ENCODE measurements at regions not wholly inside any gene's neighbourhood (a gene's known extent, or its start where the extent isn't known, plus 50 kb on each side); places are given as distances from the start of the nearest gene placed in this dataset.

DNA sequence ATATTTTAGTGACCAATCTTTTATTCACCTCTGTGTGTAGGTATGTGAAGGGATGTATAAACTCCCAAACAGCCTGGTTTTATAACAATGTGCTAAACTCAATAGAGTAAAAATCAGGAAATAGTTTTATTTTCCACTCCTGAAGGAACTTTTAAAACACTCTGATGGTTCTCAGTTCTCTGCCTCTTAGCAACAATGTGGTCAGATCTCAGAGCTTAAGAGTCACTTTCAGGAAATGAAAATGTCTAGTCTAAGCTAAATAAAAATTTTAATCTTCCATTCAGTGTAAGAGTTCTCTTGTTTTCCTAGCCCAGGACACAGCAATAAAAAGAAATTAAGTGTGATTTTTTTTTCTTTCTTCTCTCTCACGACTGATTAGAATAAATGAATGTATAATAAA is 718.0 kb downstream of the C12orf50 start:
- DNase-seq: no peak

DNA sequence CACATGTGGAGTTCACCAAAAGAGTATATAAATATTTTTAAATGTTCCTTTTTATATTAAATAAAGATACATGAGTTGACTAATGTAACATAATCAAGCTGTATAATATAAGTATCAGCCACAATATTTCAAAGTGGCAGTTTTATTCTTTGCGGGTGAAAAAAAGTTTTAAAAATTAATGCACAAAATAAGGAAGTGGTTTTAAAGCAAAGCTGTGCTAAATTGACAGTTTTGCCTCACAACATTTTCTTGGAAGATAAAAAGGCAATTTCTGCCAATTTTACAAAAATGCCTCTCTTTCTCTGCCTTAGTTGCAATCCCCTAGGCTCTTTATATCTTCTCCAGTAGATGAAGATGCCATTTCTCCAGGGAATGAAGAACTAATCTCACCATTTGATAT is 719.1 kb downstream of the C12orf50 start:
- DNase-seq: no peak

DNA sequence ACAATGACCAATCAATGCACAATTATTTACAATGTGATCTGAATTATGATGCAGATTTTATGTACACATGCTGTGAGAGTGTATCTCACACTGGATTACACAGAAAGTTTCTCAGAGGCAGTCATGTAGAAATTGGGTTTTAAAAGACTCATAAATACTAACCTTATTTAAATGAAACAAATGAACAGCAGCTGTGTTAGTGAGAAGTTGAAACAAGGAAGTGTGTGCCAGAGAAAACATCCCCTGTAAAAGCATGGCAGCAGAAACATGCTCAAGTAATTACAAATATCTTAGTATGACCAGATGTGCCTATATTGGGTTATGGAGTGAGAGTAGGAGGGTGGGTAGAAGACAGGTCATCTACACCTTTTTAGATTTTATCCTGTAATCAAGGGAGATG is 723.7 kb downstream of the C12orf50 start:
- DNase-seq: no peak

DNA sequence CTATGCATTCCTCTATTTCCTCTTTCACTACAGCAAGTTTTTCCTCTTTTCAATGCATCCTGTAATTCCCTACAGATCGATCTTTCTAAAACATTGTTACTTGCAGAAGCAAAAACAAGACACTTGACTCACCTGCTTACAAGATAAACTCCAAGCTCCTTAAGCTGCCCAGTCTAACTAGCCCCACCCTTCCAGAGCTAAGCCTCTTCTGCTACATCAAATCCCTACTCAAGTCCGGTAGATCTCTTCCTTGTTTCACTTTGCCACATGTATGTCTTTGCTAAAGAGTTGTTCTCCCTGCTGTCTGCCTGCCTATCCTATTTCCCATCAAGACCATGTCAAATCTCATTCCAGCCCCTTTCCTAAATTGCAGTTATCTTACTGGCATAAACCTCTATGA is 724.8 kb downstream of the C12orf50 start:
- no peak for DNase-seq

DNA sequence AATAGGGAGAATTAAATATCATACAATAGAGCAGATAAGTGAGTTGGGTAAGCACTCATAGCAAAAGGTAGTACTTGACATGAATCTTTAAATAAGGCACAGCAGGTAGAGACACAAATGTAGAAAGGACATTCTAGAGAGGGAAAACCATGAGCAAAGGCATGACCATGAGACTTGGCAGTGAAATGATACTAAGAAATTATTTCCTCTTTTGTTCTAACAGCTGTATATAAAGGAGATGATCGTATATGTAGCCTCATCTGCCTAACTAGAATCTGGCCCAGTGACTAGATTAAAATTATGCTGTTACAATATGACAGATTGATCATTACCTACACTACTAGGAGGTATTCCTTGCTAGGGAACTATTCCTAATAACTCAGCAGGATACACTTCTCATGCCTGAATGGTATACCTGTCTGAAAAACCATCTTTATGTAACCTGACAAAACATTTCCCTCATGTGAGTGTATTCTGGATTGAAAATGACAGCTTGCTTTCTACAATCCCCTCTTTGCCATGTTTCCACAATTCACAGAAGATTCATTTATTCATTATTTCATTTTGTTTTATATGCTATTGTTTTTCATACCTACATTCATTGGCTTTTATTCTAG is 725.7 kb downstream of the C12orf50 start:
- DNase-seq: no peak

DNA sequence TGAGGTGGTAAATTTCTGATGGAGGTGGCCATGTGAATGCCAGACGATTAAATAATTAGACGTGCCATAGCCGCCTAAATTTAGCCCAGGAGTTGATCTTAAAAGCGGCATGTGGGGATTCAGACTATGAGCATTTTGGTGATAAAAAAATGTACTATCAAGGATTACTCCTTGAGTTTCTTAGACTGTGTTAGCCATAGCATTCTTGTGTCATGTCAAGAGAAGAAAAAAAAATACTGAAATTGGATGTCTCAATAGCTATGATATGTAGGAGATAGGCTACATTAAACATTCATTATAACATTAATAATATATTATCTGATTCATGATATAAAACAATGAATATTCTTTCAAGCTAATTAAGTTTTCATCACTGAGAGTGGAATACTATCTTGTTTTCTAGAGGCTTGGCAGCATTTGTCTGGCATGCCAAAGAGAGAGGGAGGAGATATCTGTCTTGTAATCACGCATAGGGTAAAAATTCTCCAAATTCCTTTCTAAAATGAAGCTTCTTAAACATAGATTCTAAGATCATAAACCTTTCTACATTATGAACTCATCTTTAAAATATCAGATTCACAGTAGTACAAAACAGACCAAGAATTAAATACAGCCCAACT is 727.0 kb downstream of the C12orf50 start:
- DNase-seq: no peak

DNA sequence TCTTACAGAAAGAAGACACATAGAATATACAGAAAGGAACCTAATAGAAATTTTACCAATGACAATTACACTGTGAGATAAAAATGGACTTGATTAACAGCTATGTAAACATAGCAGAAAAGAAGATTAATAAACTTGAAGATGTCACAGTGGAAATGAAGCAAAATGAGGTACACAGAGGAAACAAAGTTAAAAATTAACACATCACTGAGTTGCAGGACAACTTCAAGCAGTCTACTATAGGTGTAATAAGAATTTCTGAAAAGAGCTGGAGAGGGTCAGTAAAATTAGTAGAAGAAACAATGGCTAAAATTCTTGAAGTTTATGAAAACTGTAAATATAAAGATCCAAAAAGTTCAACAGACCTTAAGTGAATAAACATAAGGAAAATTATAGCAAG is 738.7 kb downstream of the C12orf50 start:
- DNase-seq: no peak

DNA sequence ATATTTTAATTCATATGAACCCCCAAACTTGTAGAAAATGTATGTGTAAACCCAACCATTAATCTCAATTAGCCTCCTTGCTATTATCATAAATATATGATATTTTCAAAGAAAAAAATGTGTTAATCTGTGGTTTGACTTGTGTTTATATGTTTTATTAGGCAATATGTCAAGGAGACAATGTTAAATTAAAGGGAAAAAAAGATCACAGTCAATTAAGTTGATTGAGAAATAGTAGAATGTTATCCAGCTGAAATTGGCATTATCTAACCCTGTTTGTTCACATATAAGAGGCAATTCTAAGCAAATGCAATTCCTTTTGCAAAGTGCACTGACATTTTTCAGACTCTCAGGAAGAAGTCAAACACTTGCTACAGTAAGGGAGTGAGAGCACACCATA is 745.3 kb downstream of the C12orf50 start:
- DNase-seq: no peak

DNA sequence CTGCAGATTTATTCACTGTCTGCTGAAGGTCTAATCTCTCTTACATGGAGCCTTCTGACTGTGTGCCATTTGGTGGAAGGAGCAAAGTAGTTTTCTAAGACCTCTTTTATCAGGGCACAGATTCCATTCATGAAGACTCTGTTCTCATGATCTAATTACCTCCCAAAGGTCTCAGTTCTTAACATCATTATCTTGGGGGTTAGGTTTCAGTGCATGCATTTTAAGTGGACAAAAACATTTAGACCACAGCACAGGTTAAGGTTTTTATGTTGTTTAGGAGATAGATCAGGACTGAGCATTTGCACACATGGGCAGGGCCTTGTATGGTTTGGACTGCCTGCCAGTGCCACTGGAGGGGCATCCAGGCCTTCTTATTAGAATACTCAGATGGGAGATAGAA is 746.1 kb downstream of the C12orf50 start:
- no peak for DNase-seq

DNA sequence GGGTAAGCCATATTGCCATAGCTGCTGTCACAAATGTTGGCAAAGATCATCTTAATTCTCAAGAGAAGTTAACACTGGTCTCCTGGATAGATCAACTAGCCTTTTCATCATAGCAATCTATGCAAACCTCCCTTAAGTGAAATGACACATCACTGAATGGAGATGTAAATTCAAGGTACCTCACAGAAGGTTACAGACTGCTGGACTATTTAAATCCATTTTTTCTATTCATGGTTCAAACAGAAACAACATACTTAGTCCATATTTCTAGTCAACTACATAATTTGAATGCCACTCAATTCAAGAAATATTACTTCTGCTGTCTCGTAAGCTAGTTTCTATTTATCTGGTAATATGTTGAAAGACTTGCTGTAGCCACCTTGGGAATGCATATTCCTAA is 748.3 kb downstream of the C12orf50 start:
- no peak for DNase-seq

DNA sequence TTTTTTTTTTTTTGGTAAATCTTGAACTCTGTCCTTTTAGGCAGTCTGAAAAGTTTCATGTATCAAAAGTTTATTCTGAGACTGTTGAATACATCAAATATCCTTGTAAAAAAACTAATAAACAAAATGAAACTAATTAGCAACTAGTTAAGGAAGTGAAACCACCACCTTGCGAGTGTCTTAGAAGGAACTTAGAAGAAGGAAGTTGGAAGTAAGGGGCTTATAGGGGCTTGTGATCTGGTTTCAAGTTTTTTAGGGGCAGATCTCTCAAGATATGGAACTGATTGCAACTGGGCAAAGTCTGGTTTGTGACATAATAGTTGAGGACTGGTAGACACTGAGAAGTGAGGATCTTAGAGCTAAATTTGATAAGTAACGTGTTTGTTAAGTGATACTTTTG is 748.8 kb downstream of the C12orf50 start:
- DNase-seq: no peak

DNA sequence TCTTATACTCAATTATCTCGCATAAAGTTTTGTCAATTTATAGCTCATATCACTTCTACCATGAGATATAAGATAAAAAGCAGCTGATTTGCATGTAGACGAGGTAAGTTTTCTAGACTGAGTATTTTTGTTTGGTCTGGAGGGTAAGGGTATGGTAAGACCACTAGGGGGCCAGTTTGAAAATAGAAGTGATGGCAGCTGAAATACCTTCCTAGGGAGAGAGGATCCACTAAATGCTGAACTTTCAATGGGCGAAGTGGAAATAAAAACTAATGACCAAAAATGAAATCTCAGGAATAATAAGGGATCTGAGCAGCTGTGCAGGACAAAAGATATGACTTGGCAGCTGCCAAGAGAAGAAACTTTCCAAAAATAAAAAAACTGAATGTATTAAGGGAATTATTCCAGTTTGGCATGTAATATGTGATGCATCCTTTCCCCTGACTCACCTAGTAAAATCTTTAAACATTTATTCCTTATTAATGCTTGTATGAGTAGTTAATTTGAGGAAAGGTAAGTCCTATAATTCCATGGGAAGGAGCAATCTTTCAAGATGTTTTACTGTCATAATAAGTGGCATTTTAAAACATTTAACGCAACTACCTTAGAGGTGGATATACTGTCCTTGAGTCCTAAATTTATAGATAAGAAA is 754.5 kb downstream of the C12orf50 start:
- peak; percentile 36 for DNase-seq

DNA sequence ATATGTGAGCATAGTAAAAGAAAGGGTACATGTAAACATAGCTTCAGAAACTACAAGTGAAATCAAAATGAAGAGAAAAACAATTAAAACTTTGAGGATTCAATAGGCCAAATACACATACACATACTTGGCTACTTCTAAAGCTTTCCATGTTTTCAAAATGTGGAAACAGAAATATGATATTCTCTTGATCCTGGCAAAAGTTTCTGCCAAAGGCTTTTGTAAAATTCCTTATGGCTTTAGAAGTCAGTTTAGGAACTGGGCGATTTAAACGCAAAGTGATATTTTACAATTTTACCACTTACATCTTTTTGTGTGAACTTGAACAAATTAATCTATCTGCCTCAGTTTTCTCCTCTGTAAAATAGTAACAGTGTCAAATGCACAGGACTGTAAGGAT is 756.4 kb downstream of the C12orf50 start:
- no peak for DNase-seq

DNA sequence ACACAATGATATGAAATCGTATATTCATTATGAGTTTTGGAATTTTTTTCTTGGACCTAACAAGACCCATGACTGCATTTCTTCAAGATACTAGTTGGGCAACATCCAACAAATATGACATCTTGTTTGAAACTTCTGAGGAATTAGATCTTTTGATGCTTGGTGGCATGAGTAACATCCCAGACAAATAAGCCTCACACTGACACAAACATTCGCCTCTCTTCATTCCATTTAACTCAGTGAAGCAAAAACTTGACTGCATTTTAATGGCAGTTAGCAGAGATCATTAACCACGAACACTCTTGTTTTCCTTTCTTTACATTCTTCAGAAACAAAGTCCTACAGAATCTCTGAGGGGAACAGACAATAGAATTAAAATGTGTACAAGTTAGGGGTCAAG is 758.3 kb downstream of the C12orf50 start:
- DNase-seq: no peak

DNA sequence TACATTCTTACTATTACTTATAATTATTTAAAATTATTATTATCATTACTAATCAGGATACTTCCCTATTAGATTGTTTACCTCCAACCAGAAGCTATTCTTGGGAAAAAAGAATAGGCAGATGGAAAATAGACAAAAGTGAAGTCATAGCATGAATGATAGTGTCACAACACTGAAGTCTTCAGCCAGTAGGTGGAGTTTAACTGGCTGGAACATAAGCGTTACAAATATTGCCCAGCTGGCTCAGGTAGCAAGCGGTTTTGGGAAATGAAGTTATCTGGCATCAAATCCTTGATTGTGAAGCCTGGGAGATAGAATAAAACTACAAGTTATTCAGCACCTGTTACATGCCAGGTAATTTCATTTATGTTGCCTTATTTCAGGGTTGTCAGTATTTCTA is 762.9 kb downstream of the C12orf50 start:
- no peak for DNase-seq

DNA sequence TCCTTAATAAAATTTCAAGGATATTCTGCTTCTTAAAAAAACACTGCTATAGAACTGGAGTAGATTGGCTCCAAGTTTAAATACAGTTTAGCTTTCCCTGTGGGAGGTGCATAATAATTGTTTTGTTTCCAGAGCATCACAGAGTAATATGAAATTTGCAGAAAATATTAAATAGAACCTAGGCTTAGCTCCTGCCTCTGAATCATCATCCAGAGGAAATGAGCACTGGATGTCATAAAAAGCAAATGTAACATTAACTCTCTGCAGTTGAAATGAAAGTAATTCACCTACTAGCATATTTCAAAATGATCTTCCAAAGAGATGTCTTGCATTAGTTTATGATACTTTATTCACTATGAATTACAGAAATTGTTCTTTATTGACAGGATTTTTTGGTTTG is 769.8 kb downstream of the C12orf50 start:
- DNase-seq: no peak

DNA sequence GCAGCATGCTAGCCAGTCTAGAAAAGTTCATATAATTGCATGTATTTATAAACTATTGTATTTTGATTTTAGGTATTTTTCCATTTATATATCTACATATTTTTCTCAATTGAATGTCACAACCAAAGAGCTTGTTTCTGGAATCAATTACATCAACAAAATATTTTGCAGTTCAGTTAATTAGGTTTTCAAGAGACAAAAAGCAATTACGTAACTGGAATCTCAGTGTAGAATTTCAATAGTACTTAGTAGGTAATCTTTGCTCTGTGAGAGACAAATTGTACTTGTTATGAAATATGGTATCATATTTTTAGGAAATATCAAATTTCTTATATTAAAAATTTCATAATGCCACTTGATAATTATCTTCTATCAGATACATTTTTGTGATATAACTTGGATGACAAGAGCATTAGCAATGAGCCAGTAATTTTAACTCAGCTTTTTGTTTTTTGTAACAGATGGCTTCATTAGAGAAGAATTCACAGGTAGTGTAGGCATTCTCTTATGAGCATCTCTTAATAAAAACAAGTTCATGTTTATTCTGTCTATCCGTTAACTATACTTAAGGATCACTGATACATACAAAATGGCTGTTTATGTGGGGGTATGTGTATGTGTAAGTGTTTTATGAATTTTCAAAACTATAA is 774.7 kb downstream of the C12orf50 start:
- DNase-seq: no peak

DNA sequence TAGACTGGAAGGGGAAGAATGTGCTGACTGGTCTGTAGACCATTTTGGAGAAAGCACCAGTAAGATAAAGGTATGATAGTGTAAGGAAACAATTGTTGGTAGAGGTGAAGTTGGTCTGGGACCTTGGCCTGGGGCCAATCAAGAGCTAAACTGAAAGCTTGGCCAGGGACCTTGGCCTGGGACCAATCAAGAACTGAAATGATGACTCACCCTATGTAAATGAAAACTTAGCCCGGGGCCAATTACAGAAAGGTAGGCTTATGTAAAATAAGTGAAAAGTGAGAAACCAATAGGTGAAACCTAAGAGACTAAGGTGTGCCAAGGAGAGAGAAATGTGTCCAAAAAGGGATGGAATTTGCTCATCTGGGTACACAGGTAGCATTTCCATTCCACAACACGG is 776.0 kb downstream of the C12orf50 start:
- no peak for DNase-seq

DNA sequence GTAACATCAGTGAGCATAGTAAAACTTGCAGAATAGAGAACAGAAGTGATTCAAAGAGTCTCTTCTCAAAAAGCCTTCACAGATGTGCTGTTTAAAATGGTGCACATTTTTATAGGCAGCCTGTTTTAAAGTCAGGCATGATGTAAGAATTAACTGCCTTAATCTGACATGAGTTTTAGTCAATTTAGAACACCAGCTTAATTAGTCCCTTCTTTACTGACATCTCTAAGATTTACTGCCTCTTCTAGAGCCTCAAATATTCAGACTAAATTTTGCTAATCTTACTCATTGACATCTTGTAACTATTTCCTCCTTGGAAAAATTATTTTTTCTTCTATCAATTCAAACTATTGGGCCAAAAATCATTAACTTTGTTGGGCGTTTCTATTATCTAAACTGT is 782.5 kb downstream of the C12orf50 start:
- DNase-seq: no peak

DNA sequence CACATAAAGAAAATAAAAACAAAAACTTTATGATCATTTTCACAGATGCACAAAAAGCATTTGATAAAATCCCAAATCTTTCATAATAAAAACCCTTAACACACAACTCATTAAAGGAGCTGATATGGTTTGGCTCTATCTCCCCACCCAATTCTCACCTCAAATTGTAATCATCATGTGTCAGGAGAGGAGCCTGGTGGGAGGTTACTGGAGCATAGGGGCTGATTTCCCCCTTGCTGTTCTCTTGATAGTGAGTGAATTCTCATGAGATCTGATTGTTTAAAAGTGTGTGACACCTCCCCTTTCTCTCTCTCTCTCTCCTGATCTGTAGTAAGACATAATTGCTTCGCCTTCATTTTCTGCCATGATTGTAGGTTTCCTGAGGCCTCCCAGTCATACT is 790.7 kb downstream of the C12orf50 start:
- no peak for DNase-seq

DNA sequence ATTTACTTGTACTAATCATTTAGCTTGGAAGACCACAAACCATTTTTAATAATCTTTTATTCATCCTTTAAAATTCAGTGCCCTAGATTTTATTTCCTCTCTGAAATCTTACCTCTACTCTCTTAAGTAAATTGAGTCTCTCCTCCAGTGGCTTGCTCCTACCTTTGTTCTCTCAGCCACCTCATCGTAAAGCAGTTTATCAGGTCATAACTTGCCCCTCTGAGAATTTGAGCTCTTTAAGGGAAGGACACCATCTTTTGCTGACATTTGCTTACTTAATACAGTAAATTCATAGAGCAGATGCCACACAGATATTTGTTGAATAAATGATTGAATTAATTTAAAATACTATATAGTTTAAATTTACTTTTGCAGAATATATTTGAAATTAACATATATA is 794.3 kb downstream of the C12orf50 start:
- no peak for DNase-seq

DNA sequence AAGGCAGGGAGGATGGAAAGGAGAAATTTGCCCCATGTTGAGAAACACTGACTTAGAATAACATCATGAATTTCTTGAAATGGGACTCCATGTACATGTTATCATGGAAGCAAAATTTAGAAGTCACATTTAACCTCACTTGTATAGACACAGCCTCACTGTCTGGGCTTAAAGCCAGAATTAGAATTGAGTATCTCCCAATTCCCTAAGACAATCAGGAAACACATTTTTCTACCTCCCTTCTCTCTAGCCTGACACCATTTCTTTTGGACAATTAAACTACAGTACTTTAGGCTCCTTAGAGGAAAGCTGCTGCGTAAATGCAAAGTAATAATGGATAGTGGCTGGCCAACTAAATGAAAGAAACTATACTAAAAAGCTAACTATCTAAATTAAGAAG is 795.5 kb downstream of the C12orf50 start:
- DNase-seq: no peak

DNA sequence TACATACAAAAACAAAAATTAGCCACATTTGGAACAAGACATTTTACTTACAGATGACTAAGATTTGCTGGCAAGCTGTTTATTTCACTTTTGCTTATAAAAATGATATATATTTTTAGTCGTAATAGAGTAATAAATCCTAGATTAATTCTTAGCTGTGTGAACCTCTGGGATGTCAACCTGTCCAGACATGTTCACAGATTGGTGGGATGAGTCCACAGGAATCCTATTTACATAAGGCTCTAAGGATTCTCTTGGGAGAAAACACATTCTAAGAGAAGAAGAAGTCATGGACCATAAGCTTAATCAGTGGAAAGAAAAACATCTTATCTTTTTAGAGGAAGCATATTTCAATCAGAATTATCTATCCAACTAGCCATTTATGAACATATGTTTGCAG is 797.4 kb downstream of the C12orf50 start:
- DNase-seq: no peak

DNA sequence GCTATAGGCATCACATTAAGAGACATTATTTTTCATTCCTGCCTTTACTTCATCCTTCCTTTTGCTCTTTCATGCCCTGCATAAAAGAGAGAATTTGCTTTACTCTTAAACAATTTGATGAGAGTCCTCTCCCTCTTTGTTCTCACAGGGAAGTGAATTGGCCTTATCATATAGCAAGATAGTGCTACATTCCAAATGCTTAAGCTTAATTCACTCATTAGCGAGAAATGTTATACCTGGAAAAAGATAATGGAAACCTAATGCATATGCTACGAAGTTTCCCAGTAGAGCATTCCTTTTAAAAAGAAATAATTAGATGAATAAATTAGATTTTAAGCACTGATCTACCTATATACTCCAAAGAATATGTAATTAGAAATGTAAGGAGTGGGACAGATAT is 798.8 kb downstream of the C12orf50 start:
- no peak for DNase-seq

All from NCI-H146 (cell line).